NCI-H748 treated with DMSO at 0.1 percent for 48 hours (cell line): ENCODE measurements at regions not wholly inside any gene's neighbourhood (a gene's known extent, or its start where the extent isn't known, plus 50 kb on each side); places are given as distances from the start of the nearest gene placed in this dataset.

Source experiments
- DNase-seq: peaks from one replicate; lab custom pipeline; 2025; lab: John Stamatoyannopoulos, UW

DNA sequence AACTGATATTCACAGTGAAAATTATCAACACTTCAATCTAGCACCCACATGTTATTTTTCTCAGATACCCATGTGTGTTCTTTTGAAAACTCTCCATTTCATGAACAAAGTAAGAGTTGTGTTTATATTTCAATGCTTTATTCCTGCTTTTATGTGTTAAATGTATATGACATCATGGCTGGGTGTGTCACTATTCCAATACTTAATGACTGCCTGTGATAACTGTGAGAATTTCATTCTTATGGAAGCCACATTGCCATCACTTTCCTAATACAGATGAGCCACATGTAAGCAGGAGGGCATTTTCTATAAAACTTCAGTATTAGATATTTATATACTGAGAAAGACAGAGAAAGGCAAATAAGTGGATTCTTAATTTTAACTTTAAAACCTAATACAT lies 100.4 kb upstream of the FIGN start:
- DNase-seq, result no peak

DNA sequence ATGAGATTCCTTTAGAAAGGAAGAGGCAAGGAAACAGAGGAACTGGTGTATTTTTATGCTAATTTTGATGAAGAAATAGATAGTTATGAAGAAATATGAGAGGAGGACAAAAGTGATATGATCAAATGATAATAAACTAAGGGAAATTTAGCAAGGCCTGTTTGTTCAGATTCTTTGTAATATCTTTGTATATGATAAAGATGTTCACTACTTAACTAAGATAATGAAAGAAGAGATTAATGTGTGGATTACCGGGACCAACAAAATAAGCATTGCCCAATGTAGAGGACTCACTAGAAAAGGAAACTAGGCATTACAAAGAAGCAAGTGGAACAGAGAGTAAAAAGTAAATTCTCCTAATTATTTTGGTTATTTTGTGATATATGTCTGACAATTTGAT lies 99.0 kb upstream of the FIGN start:
- DNase-seq, result no peak

DNA sequence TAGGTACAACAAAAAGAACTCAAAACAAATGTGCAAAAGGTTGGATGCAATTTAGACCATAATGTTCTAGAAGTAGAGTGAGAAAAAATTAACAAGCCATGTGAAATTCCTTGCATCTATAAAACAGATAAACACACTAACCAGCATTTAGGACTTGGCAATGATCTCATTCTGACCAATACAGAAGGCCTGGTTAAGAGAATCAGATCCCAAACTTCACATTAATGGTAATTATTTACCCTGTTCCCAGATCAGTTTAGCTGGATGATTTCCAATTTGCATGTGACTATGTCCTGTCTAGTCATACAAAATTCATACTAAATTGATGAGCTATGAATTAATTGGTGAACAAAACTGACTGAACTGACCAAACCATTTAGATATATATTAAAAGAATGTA lies 98.4 kb upstream of the FIGN start:
- DNase-seq, result no peak

DNA sequence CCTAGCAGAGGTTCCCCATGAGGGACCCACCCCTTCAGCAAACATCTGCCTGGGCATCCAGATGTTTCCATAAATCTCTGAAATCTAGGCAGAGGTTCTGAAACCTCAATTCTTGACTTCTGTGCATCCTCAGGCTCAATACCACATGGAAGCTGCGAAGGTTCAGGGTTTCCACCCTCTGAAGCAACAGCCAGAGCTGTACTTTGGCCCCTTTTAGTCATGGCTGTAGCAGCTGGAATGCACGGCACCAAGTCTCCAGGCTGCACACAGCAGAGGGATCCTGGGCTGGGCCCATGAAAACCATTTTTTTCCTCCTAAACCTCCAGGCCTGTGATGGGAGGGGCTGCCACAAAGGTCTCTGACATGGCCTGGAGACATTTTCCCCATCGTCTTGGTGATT lies 93.0 kb upstream of the FIGN start:
- DNase-seq, result no peak

DNA sequence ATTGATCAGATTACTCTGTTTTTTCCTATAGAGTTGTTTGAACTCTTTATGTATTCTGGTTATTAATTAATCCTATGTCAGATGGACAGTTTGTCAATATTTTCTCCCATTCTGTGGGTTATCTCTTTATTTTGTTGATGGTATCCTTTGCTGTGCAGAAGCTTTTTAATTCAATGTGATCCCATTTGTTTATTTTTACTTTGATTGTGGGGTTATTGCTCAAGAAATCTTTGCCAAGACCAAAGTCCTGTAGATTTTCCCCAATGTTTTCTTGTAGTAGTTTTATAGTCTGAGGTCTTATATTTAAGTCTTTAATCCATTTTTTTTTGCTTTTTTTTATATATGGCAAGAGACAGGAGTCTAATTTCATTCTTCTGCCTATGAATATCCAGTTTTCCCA lies 86.2 kb upstream of the FIGN start:
- DNase-seq, result no peak

DNA sequence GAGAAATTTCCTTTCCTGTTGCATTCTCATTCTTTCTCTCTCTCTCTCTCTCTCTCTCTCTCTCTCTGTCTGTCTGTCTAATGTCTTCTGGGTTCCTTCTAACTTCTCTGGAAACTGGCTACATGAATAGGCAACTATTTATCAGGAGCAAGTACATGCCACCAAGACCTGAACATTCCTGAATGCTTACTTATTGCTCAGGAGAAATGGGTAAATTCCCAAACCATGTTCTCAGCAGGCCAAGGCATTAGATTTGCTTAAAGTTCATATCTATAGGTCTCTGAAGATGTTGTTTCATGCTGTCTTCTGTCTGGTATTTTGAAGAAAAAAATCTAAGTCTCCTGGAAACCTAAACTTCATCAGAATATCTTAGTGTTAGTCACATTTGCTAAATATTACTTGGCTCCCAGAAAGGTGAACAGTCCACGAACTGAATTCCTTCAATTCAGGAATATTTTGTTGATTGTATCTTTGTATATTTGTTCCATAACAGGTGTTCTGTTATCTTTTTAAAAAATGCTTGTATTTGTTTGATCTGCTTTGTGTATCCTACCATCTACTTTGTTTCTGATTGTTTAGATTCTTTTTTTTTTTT lies 77.2 kb upstream of the FIGN start:
- no peak for DNase-seq

DNA sequence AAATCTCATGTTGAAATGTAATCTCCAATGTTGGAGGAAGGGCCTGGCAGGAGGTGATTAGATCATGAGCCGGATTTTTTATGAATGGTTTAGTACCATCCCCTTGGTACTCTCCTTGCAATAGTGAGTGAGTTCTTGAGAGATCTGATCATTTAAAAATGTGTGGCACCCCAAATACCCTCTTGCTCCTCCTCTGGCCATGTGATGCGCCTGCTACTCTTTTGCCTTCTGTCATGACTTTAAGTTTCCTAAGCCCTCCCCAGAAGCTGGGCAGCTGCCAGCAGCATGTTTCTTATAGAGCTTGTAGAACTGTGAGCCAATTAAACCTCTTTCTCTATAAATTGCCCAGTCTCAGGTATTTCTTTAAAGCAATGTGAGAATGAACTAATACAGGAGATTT lies 72.6 kb upstream of the FIGN start:
- DNase-seq, result no peak

DNA sequence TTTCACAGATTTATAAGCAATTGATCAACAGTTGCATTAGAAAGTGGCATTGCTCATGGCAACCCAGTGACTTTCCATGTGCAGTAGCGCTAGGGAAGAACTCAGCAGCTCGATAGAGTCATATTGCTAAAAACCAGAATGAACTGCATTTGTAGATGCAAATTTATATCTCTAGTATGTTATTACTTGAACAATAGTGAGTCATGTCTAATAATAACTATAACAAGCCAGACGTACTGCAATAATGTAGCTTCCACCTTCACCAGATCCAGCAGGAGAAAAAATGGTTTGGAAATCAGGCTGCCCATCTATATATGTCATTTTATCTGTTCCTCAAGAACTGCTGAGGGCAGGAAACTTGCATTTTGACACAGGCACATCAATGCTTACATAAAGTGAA lies 66.5 kb upstream of the FIGN start:
- DNase-seq, result no peak

DNA sequence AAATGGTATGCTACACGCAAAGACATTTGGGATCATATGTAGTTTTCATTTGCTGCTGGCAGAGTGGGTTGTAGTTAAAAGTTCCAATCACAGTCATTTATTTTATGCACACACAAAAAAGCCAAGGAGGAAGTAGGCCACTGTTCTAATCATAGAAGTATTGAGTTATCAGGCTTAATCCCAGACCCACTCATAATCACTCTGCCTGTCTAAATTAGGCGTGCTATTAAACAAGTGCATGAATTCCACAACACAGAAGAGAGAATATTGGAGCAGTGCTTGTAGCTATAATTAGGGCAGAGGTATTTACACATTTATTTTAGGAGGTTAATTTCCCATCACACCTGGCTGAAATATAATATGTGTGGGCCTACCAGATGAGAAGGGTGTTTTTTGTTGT lies 65.7 kb upstream of the FIGN start:
- DNase-seq, result no peak

DNA sequence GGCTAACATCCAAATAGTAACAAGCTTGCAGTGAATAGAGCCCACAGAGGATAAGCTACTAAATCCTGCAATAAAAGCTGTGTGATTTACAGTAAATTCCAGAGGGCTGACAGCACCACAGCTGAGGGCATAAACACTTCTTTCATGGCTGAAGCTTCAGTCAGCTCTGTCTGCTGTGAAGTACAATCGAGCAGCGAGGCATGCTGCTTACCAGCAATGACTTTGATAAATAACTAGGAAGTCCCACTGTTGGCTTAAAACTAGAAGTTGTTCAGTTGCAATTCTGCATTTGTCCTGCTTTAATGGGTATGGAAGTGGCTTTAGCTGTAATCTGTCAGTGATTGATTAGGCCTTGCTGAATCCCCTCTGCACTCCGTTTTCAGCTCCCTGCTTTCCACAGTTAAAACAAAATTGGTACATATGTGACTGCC lies 65.2 kb upstream of the FIGN start:
- DNase-seq, result no peak

DNA sequence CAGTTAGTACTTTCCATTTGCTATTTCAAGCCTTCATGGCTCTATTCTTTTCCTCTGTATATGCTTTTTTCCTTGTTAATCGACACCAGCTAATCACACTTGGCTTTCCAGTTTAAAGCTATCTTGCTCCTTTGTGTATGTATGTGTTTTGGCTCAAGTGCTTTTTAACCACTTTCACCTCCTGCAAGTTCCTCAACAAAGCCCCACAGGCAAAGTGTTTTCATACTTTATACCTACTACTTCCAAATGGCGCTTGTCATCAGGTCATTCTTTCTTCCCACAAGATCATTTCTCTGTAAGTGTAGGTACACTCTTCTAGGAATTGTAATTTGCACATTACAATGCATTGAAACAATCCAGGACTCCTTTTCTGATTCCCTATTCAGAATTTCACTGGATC lies 64.0 kb upstream of the FIGN start:
- DNase-seq, result no peak

DNA sequence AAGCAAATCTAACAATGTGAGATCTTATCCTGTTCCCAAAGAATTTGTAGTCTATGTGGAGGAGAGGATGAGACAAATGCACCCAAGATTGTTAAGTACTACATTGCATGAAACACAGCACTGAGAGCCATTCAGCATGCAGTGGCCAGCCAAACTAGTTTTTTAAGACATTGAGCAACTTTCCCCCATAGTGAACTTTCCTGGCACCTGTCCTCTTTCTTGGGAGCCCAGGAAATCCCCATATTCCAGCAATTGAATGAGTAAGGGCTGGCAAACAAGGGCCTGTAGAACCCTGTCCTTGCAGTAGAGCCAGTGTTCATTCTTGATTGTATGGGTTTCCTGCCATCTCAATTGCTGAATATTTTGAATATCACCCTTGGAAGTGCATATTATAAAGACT lies 58.8 kb upstream of the FIGN start:
- no peak for DNase-seq
